HepG2 (cell line): ENCODE measurements at regions not wholly inside any gene's neighbourhood (a gene's known extent, or its start where the extent isn't known, plus 50 kb on each side); places are given as distances from the start of the nearest gene placed in this dataset.

Experiments used
- CENPX ChIP-seq: sonication (generic); formaldehyde crosslinking; IDR thresholded peaks from 2 replicates; pipeline ENCODE4 v1.9.0; 2021; ENCODE audit warnings: mild to moderate bottlenecking, missing genetic modification reagents, moderate library complexity
- ZNF644 ChIP-seq: IDR thresholded peaks from 2 replicates; pipeline ENCODE4 v1.6.1; 2016; ENCODE audit warnings: low read depth
- TF ChIP-seq, protein P1 (sequence below), 2 experiments: fragments of 450-650 bp in 1 of 2; sonication (generic) in 1 of 2; formaldehyde crosslinking in 1 of 2; IDR thresholded peaks; 2 replicates each; pipeline versions ENCODE4 v1.6.1 to v1.8.0; 2016 to 2022; ENCODE audit warnings: antibody characterized with exemption in 1 of 2, mild to moderate bottlenecking in 1 of 2, missing genetic modification reagents in 1 of 2
- TF ChIP-seq, protein P2 (sequence below): sonication (generic); formaldehyde crosslinking; IDR thresholded peaks from 2 replicates; pipeline ENCODE4 v1.5.1; 2020; ENCODE audit warnings: mild to moderate bottlenecking, missing genetic modification reagents, moderate library complexity
- TF ChIP-seq, protein P3 (sequence below): sonication (generic); formaldehyde crosslinking; IDR thresholded peaks from 2 replicates; pipeline ENCODE4 v1.8.0; 2022; ENCODE audit warnings: missing genetic modification reagents, mild to moderate bottlenecking, moderate library complexity, borderline replicate concordance
- TF ChIP-seq, protein P4 (sequence below): sonication (generic); formaldehyde crosslinking; IDR thresholded peaks from 2 replicates; pipeline ENCODE4 v1.4.0; 2020; ENCODE audit warnings: missing genetic modification reagents

DNA sequence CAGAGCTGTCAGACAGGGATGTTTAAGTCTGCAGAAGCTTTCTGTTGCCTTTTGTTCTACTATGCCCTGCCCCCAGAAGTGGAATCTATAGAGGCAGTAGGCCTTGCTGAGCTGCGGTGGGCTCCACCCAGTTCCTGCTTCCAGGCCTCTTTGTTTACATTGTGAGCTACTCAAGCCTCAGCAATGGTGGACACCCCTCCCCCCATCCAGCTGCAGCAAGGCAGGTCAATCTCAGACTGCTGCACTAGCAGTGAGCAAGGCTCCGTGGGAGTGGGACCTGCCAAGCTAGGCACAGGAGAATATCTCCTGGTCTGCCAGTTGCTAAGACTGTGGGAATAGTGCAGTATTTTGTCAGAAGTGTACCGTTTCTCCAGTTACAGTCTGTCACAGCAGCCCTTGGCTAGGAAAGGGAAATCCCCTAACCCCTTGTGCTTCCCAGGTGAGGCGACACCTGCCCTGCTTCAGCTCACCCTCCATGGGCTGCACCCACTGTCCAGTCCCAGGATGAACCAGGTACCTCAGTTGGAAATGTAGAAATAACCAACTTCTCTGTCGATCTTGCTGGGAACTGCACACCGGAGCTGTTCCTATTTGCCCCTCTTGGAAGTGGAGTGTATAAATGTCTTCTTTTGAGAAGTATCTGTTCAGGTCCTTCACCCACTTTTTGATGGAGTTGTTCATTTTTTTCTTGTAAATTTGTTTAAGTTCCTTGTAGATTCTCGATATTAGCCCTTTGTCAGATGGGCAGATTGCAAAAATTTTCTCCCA is 213.5 kb upstream of the SLC38A2 start (continued):
- TF ChIP-seq, protein P1, sequence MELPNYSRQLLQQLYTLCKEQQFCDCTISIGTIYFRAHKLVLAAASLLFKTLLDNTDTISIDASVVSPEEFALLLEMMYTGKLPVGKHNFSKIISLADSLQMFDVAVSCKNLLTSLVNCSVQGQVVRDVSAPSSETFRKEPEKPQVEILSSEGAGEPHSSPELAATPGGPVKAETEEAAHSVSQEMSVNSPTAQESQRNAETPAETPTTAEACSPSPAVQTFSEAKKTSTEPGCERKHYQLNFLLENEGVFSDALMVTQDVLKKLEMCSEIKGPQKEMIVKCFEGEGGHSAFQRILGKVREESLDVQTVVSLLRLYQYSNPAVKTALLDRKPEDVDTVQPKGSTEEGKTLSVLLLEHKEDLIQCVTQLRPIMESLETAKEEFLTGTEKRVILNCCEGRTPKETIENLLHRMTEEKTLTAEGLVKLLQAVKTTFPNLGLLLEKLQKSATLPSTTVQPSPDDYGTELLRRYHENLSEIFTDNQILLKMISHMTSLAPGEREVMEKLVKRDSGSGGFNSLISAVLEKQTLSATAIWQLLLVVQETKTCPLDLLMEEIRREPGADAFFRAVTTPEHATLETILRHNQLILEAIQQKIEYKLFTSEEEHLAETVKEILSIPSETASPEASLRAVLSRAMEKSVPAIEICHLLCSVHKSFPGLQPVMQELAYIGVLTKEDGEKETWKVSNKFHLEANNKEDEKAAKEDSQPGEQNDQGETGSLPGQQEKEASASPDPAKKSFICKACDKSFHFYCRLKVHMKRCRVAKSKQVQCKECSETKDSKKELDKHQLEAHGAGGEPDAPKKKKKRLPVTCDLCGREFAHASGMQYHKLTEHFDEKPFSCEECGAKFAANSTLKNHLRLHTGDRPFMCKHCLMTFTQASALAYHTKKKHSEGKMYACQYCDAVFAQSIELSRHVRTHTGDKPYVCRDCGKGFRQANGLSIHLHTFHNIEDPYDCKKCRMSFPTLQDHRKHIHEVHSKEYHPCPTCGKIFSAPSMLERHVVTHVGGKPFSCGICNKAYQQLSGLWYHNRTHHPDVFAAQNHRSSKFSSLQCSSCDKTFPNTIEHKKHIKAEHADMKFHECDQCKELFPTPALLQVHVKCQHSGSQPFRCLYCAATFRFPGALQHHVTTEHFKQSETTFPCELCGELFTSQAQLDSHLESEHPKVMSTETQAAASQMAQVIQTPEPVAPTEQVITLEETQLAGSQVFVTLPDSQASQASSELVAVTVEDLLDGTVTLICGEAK (IDR thresholded peaks at IDR 0.05) = no peak
- TF ChIP-seq, protein P1 (CRISPR knock-in tag; IDR thresholded peaks at IDR 0.05) = peak; percentile 31; the same call in 1 of the 2 replicates
- TF ChIP-seq ZNF644 (CRISPR knock-in tag) (peak; percentile 72; the same call in 1 of the 2 replicates), CENPX (CRISPR knock-in tag) (no peak)
- TF ChIP-seq, protein P2, sequence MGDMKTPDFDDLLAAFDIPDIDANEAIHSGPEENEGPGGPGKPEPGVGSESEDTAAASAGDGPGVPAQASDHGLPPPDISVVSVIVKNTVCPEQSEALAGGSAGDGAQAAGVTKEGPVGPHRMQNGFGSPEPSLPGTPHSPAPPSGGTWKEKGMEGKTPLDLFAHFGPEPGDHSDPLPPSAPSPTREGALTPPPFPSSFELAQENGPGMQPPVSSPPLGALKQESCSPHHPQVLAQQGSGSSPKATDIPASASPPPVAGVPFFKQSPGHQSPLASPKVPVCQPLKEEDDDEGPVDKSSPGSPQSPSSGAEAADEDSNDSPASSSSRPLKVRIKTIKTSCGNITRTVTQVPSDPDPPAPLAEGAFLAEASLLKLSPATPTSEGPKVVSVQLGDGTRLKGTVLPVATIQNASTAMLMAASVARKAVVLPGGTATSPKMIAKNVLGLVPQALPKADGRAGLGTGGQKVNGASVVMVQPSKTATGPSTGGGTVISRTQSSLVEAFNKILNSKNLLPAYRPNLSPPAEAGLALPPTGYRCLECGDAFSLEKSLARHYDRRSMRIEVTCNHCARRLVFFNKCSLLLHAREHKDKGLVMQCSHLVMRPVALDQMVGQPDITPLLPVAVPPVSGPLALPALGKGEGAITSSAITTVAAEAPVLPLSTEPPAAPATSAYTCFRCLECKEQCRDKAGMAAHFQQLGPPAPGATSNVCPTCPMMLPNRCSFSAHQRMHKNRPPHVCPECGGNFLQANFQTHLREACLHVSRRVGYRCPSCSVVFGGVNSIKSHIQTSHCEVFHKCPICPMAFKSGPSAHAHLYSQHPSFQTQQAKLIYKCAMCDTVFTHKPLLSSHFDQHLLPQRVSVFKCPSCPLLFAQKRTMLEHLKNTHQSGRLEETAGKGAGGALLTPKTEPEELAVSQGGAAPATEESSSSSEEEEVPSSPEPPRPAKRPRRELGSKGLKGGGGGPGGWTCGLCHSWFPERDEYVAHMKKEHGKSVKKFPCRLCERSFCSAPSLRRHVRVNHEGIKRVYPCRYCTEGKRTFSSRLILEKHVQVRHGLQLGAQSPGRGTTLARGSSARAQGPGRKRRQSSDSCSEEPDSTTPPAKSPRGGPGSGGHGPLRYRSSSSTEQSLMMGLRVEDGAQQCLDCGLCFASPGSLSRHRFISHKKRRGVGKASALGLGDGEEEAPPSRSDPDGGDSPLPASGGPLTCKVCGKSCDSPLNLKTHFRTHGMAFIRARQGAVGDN (CRISPR knock-in tag) = peak; percentile 95
- TF ChIP-seq, protein P3, sequence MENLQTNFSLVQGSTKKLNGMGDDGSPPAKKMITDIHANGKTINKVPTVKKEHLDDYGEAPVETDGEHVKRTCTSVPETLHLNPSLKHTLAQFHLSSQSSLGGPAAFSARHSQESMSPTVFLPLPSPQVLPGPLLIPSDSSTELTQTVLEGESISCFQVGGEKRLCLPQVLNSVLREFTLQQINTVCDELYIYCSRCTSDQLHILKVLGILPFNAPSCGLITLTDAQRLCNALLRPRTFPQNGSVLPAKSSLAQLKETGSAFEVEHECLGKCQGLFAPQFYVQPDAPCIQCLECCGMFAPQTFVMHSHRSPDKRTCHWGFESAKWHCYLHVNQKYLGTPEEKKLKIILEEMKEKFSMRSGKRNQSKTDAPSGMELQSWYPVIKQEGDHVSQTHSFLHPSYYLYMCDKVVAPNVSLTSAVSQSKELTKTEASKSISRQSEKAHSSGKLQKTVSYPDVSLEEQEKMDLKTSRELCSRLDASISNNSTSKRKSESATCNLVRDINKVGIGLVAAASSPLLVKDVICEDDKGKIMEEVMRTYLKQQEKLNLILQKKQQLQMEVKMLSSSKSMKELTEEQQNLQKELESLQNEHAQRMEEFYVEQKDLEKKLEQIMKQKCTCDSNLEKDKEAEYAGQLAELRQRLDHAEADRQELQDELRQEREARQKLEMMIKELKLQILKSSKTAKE (CRISPR knock-in tag) = peak; percentile 31; the same call in 1 of the 2 replicates
- TF ChIP-seq, protein P4, sequence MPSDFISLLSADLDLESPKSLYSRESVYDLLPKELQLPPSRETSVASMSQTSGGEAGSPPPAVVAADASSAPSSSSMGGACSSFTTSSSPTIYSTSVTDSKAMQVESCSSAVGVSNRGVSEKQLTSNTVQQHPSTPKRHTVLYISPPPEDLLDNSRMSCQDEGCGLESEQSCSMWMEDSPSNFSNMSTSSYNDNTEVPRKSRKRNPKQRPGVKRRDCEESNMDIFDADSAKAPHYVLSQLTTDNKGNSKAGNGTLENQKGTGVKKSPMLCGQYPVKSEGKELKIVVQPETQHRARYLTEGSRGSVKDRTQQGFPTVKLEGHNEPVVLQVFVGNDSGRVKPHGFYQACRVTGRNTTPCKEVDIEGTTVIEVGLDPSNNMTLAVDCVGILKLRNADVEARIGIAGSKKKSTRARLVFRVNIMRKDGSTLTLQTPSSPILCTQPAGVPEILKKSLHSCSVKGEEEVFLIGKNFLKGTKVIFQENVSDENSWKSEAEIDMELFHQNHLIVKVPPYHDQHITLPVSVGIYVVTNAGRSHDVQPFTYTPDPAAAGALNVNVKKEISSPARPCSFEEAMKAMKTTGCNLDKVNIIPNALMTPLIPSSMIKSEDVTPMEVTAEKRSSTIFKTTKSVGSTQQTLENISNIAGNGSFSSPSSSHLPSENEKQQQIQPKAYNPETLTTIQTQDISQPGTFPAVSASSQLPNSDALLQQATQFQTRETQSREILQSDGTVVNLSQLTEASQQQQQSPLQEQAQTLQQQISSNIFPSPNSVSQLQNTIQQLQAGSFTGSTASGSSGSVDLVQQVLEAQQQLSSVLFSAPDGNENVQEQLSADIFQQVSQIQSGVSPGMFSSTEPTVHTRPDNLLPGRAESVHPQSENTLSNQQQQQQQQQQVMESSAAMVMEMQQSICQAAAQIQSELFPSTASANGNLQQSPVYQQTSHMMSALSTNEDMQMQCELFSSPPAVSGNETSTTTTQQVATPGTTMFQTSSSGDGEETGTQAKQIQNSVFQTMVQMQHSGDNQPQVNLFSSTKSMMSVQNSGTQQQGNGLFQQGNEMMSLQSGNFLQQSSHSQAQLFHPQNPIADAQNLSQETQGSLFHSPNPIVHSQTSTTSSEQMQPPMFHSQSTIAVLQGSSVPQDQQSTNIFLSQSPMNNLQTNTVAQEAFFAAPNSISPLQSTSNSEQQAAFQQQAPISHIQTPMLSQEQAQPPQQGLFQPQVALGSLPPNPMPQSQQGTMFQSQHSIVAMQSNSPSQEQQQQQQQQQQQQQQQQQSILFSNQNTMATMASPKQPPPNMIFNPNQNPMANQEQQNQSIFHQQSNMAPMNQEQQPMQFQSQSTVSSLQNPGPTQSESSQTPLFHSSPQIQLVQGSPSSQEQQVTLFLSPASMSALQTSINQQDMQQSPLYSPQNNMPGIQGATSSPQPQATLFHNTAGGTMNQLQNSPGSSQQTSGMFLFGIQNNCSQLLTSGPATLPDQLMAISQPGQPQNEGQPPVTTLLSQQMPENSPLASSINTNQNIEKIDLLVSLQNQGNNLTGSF (CRISPR knock-in tag) = no peak
